ENCODE measurements at regions not wholly inside any gene's neighbourhood (a gene's known extent, or its start where the extent isn't known, plus 50 kb on each side); places are given as distances from the start of the nearest gene placed in this dataset.

- peak; percentile 35 for DNase-seq
Measured at GRCh38 chr1:2936559-2937515, 84.4 kb upstream of the ACTRT2 start.

GRCh38 chr1:2937805-2938204 is 83.5 kb upstream of the ACTRT2 start:
- DNase-seq = no peak

- no peak for DNase-seq
Measured at GRCh38 chr1:2939041-2939552, 82.2 kb upstream of the ACTRT2 start.

GRCh38 chr1:2940178-2940577 is 81.1 kb upstream of the ACTRT2 start:
- no peak for DNase-seq

- DNase-seq = no peak
Measured at GRCh38 chr1:2941040-2941439, 80.2 kb upstream of the ACTRT2 start.

GRCh38 chr1:2941907-2942306 is 79.4 kb upstream of the ACTRT2 start:
- no peak for DNase-seq

- DNase-seq = no peak
Measured at GRCh38 chr1:2942410-2942809, 78.9 kb upstream of the ACTRT2 start.

GRCh38 chr1:2943686-2944260 is 77.5 kb upstream of the ACTRT2 start:
- no peak for DNase-seq

- DNase-seq = no peak
Measured at GRCh38 chr1:2944705-2945104, 76.6 kb upstream of the ACTRT2 start.

- DNase-seq = no peak
Measured at GRCh38 chr1:2945821-2946231, 75.4 kb upstream of the ACTRT2 start.

- no peak for DNase-seq
Measured at GRCh38 chr1:2946291-2946690, 75.0 kb upstream of the ACTRT2 start.

GRCh38 chr1:2946999-2947690 is 74.1 kb upstream of the ACTRT2 start:
- DNase-seq = no peak

GRCh38 chr1:2948001-2948750 is 73.1 kb upstream of the ACTRT2 start:
- DNase-seq = no peak

GRCh38 chr1:2948751-2949680 is 72.3 kb upstream of the ACTRT2 start:
- no peak for DNase-seq

GRCh38 chr1:2949966-2950925 is 71.0 kb upstream of the ACTRT2 start:
- DNase-seq = no peak

- no peak for DNase-seq
Measured at GRCh38 chr1:2950926-2951305, 70.4 kb upstream of the ACTRT2 start.

GRCh38 chr1:2951856-2952255 is 69.4 kb upstream of the ACTRT2 start:
- DNase-seq = no peak

GRCh38 chr1:2952371-2952770 is 68.9 kb upstream of the ACTRT2 start:
- no peak for DNase-seq

- DNase-seq = no peak
Measured at GRCh38 chr1:2952992-2953391, 68.3 kb upstream of the ACTRT2 start.

- no peak for DNase-seq
Measured at GRCh38 chr1:2953688-2954285, 67.5 kb upstream of the ACTRT2 start.
